GM21717 (cell line): ENCODE measurements at regions not wholly inside any gene's neighbourhood (a gene's known extent, or its start where the extent isn't known, plus 50 kb on each side); places are given as distances from the start of the nearest gene placed in this dataset.

ENCODE experiments used
- ATAC-seq: cut with Tn5 transposase; IDR thresholded peaks from one replicate; pipeline ENCODE4 v1.9.1; 2021; ENCODE audit warnings: mild to moderate bottlenecking, moderate library complexity; ENCODE audit not compliant: unreplicated experiment

GRCh38 chr9:13377171-13377925 is 97.9 kb upstream of the MPDZ start:
- no peak for ATAC-seq

- ATAC-seq: no peak
Observed at GRCh38 chr9:13372510-13372909, 93.0 kb upstream of the MPDZ start.

DNA sequence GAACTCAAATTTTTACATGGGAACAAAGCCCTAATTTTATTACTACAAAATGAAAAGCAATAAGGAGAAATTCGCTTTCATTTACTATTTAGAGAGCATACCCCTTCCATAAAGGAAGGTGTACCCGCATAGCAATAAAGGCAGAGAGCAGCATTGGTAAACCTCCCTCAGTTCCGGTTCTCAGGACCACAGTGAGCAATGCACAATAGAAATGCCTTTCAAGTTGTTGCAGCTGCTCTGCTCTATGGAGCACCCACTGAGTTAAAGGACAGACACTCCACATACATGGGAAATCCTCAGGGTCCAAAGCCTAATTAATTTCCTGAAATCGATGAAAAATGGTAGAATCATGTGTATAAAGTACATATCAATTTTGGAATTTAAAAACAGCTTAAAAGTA is 89.9 kb upstream of the MPDZ start:
- ATAC-seq: no peak

DNA sequence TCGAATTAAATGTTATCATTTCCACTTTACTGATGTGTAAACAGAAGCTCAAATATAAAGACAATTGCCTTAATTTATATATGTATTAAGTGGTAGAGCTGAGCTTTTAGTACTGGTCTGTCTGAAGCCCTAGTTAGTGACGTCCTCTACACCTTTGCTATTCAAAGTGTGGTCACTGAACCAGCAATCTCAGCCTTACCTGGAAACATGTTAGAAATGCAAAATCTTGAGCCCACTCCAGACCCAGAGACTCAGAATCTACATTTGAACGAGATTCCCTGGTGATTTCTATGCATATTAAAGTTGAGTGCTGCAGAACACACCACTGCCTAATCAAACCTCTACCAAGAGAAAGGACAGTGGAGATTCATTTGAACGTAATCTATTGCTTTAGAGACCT is 88.3 kb upstream of the MPDZ start:
- ATAC-seq: no peak

DNA sequence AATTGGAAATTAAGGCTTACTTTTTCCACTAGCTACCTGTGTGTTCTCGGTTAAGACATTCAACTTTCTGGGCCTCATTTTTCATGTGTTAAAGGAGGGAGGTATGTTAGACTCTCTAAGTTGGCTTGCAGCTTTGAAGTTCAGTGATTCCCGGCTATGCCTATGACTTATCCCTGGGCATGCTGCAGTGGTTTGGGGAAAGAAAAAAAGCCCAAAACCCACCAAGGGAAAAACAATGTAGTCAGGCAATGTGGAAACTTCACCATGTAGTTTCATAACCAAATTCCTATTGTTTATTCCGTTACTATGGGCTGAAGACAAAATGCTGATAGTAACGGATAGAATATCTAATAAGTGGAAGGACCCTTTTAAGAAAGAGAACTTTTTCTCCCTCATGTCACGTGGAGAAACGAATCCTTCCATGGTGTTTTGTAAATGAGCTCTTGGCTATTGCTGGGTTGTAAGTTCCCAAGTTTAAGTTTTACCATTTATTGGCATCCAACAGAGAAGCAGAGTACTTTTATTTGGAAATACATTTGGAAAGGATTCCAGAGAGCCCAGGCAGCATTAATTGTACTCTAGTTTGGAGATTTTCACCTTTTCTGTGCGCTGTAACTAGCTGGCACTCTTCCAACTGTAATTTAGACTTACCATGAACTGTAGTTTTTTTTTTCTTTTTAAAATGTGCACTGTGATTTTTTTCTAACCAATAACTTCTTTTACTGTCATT is 84.9 kb upstream of the MPDZ start:
- no peak for ATAC-seq

DNA sequence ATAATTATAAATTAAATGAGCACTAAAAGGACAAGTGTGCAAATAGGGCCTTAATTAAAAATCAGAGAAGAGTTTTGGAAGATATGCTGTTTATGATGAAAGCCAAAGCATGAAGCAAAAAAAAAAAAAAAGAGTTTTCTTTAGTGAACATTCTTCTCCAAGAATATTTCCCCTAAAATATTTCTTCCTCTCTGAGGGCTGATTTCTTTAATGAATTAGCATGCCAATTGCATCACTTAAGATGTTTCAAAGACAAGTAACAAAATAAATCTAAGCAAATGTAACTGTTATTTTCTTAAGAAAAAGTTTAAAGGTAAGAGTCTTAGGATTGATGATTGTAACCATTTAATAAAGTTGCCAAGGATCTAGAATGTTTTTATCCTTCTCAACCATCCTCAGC is 81.6 kb upstream of the MPDZ start:
- ATAC-seq: no peak

- no peak for ATAC-seq
Observed at GRCh38 chr9:13360188-13360587, 80.7 kb upstream of the MPDZ start.

- ATAC-seq: no peak
Observed at GRCh38 chr9:13358128-13358527, 78.6 kb upstream of the MPDZ start.

DNA sequence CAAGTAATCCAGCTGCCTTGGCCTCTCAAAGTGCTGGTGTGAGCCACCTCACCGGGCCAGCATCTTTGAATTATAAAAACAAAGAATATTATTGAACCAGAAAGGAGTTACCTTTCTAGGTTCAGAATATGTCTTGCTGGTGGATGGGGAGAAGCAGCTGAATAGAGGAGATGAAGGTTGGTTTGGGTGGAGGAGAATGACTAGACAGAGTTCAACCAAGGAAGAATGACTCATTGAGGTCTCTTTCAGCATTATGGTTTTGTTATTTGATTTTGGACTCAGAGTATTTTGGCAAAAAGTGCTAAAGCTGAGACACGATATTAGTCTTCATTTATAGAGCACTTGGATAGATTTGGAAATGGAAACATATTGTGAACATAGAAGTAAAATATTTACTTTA is 75.2 kb upstream of the MPDZ start:
- ATAC-seq: no peak

- no peak for ATAC-seq
Observed at GRCh38 chr9:13352451-13352979, 73.0 kb upstream of the MPDZ start.

DNA sequence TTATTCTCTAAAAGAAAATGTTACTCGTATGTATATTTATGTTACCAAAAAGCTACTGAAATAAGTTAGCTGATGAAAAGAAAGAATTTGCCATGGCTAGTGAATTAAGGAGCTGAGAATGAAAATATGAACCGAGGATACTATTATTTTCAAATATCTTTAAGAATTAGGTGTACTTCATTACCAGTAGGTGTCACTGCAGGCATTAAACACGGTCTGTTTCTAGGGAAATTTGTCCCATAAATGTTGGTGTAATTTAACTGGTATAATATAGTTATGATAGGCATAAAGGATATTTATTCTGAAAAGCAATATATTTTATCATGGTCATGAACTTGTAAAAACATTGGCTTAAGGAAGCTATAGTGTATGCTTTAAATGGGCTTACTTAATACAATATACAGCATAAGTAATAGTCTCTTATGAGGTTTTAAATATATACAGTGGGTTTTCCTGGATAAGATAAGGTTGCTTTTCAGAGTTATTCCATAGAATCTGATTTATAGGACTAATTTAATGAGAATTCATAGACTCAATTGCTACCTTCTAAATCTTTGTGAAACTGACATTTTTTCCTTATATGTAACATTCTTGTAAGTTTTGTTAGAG is 72.4 kb upstream of the MPDZ start:
- no peak for ATAC-seq

DNA sequence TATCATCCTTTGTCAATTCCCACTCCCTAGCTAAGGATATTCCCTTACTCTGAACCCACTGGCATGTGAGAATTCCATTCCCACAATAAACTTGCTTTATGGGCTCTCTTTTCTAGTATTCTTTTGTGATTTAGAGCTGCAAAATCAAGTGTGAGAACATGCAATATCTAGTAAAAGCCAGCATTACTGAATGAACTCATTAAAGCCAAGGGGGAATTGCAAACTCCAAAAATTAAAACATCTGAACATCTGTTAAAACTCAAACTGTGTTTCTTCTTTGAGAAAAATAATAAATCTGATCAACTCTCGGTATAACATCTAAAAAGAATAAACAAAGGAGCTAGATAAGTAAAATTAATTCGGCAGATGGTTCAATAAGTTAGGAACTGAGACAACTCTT is 53.1 kb upstream of the MPDZ start:
- no peak for ATAC-seq

GRCh38 chr9:13331320-13331719 is 51.8 kb upstream of the MPDZ start:
- no peak for ATAC-seq

GRCh38 chr9:13330396-13331004 is 51.0 kb upstream of the MPDZ start:
- ATAC-seq: no peak
